ENCODE measurements at regions not wholly inside any gene's neighbourhood (a gene's known extent, or its start where the extent isn't known, plus 50 kb on each side); places are given as distances from the start of the nearest gene placed in this dataset.
"Not testable (repeated sequence)": the region's sequence is repeated elsewhere in the genome, so short reads cannot be mapped to it uniquely, and the experiment has no call there.

DNA sequence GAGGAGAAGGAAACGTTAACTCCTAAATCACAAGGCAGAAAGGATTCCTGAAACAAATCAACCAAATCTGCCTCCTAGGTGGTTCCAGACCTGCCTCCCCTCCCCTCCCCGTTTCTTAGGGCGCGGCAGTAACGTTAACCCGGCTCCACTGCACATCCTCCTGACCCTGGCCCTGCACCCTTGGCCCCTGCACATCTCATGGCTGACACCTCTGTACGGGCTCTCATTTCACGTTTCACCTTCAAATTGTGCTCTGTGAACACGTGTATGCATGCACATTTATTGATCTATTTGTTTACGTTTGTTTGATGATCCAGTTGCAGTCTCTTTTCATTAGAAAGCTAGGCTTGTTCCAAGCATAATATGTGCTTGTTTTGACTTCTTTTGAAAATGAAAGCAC is 358.1 kb downstream of the ADGRD1 start:
- Histone ChIP-seq H3K36me3 (no peaks in the 10 kb centered on the region), H3K27me3 (peaks cover 5% of the 10 kb centered on the region), H3K9me3 (no peaks in the 10 kb centered on the region), H3K4me3 (no peak overlapping the region), H3K27ac (no peak overlapping the region), H3K4me1 (no peaks in the 10 kb centered on the region)
- TF ChIP-seq, protein P1, sequence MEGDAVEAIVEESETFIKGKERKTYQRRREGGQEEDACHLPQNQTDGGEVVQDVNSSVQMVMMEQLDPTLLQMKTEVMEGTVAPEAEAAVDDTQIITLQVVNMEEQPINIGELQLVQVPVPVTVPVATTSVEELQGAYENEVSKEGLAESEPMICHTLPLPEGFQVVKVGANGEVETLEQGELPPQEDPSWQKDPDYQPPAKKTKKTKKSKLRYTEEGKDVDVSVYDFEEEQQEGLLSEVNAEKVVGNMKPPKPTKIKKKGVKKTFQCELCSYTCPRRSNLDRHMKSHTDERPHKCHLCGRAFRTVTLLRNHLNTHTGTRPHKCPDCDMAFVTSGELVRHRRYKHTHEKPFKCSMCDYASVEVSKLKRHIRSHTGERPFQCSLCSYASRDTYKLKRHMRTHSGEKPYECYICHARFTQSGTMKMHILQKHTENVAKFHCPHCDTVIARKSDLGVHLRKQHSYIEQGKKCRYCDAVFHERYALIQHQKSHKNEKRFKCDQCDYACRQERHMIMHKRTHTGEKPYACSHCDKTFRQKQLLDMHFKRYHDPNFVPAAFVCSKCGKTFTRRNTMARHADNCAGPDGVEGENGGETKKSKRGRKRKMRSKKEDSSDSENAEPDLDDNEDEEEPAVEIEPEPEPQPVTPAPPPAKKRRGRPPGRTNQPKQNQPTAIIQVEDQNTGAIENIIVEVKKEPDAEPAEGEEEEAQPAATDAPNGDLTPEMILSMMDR (IDR thresholded peaks at IDR 0.05) = no peak
- intact Hi-C loops (cut with DNase I) = no loop called here
- no peak for DNase-seq
- no peak for ATAC-seq

DNA sequence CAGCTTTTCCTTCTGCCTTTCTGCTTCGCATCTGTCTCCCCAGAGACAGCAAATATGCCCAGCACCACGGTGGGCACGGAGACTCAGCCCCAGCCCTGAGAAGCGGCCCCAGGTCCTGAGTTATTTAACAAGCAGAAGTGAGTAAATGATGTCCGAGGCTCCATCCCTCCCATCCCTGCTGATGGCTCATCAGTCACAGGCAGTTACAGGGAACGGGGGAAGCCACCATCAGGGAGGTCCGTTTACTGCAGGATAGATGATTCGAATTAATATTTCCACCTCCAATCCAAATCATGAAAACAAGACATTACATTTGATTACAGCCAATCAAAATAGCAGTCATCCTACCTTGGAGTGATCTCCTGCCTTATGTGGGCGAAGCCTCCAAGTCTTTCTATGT is 358.7 kb downstream of the ADGRD1 start:
- H3K36me3 ChIP-seq; H3K27me3 ChIP-seq; ATAC-seq; H3K4me1 ChIP-seq; intact Hi-C loops (cut with DNase I); H3K27ac ChIP-seq; H3K9me3 ChIP-seq; DNase-seq; H3K4me3 ChIP-seq: not testable (repeated sequence)

DNA sequence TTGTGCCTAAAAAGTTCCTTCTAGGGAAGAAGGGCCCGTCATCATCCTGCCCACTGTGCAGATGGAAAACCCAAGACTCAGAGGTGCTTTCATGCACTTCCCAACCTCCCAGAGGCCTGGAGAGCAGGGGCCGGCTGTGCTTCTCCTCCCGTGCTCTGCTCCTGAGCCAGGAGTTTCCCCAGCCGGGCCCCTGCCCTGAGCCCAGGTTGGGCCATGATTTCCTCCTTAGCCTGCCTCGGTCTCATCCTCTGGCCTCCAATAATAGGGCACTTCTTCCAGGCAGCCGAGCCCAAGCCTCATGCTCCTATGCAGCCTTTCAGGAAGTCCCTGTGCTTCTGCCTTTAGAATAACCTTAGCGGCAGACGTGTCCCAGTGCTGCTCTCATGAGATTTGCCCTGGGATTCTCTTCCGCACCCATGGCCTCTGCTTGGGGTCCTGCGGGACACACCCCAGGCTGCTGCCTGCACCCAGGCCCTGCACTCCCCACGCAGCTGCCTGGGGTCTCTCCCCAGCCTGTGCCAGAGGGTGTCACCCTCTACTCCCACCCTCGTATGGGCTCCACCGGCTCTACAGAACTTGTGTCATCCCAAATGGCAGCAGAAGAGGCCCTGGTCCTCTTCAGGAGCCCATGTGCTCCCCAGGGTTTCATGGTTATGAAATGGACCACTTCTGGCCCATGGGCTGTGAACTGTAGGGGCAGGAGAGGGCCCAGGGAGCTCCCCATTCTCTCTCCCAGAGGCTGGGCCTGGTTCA is 359.3 kb downstream of the ADGRD1 start:
- TF ChIP-seq, protein P1 (IDR thresholded peaks at IDR 0.05) = no peak
- H3K27me3 ChIP-seq = peaks cover 5% of the 10 kb centered on the region
- no peak overlapping the region for H3K4me3 ChIP-seq
- ATAC-seq (no peak), DNase-seq (no peak)
- intact Hi-C loops (cut with DNase I) = no loop called here
- H3K4me1 ChIP-seq = no peaks in the 10 kb centered on the region
- H3K36me3 ChIP-seq = no peaks in the 10 kb centered on the region
- no peak overlapping the region for H3K27ac ChIP-seq
- H3K9me3 ChIP-seq = no peaks in the 10 kb centered on the region

DNA sequence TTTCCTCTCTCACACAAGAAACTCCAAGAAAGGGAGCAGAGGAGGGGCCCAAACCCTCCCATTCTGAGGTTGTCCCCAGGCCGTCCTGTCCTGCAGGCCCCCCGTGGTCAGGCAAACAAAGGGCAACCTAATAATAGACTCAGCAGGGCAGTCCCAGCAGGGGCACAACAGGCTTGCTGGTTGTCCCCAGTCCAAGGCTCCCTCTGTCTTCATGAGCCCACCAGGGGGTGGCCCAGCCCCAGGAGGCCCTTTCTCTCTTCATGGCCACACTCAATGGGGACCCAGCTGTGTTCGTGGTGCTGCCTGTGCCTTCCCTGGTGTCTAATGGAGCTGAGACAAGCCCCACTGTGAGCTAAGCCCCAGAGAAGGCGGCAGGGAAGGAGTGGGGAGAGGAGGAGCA is 359.9 kb downstream of the ADGRD1 start:
- Histone ChIP-seq H3K4me1 (no peaks in the 10 kb centered on the region), H3K4me3 (no peak overlapping the region), H3K27me3 (peaks cover 5% of the 10 kb centered on the region), H3K36me3 (no peaks in the 10 kb centered on the region), H3K9me3 (no peaks in the 10 kb centered on the region), H3K27ac (no peak overlapping the region)
- ATAC-seq = no peak
- no peak for DNase-seq
- intact Hi-C loops (cut with DNase I) = no loop called here
- TF ChIP-seq, protein P1 (IDR thresholded peaks at IDR 0.05) = no peak

DNA sequence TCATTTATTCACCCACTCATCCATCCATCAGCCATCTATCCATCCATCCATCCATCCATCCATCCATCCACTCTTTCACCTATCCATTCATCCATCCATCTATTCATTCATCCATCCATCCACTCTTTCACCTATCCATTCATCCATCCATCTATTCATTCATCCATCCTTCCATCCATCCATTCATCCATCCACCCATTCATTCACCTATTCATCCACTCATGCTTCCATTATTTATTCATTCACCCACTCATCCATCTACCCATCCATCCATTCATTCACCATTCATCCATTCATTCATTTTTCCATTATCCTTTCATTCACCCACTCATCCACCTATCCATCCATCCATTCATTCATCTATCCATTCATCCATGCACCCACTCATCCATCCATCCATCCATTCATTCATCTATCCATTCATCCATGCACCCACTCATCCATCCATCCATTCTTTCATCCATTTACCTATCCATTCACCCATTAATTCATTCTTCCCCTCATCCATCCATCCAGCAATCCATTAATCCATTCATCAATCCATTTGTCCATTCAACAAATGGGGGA is 360.9 kb downstream of the ADGRD1 start:
- intact Hi-C loops (cut with DNase I) = no loop called here
- Histone ChIP-seq H3K4me1 (no peaks in the 10 kb centered on the region), H3K27me3 (peaks cover 5% of the 10 kb centered on the region), H3K9me3 (no peaks in the 10 kb centered on the region), H3K27ac (no peak overlapping the region), H3K4me3 (no peak overlapping the region), H3K36me3 (no peaks in the 10 kb centered on the region)
- no peak for ATAC-seq
- TF ChIP-seq, protein P1 (IDR thresholded peaks at IDR 0.05) = no peak
- no peak for DNase-seq

DNA sequence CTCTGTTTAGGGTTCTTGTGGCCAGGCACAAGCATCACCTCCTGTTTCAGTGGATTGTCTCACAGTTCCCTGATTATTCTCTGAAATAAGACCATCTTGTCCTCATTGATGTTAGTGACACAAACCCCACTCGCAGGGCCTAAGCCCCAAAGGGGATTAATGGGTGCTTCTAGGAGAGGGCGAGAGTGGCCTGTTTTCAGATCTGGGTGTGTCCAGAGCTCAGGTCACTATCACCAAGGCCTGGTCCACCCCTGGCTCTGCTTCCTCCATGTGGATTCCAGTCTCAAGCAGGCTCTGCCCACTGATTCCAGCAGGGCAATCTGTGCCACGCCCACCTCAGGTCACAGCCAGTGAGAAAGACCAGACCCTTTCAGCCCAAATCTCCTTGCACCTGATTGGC is 361.9 kb downstream of the ADGRD1 start:
- intact Hi-C loops (cut with DNase I) = no loop called here
- H3K36me3 ChIP-seq = no peaks in the 10 kb centered on the region
- no peaks in the 10 kb centered on the region for H3K4me1 ChIP-seq
- TF ChIP-seq, protein P1 (IDR thresholded peaks at IDR 0.05) = no peak
- H3K27ac ChIP-seq = no peak overlapping the region
- H3K27me3 ChIP-seq = peaks cover 5% of the 10 kb centered on the region
- no peaks in the 10 kb centered on the region for H3K9me3 ChIP-seq
- DNase-seq (no peak), ATAC-seq (no peak)
- H3K4me3 ChIP-seq = no peak overlapping the region
